HCT116 (cell line): ENCODE measurements at regions not wholly inside any gene's neighbourhood (a gene's known extent, or its start where the extent isn't known, plus 50 kb on each side); places are given as distances from the start of the nearest gene placed in this dataset.

ENCODE experiments used
- CTCF ChIP-seq, 3 experiments: fragments of 200-600 bp in 1 of 3; sonication (generic) in 1 of 3; IDR thresholded peaks in 2 of 3; conservative IDR thresholded peaks in 1 of 3; 2 replicates each; pipeline ENCODE4 v1.5.1; 2012 to 2017; ENCODE audit warnings: low read depth in 2 of 3, low read length in 2 of 3, antibody characterized with exemption in 1 of 3, borderline replicate concordance in 1 of 3, control low read depth in 1 of 3, mild to moderate bottlenecking in 1 of 3, mixed read lengths in 1 of 3, mixed run types in 1 of 3, moderate library complexity in 1 of 3; ENCODE audit not compliant: insufficient read depth in 1 of 3
- EGR1 ChIP-seq: IDR thresholded peaks from 2 replicates; pipeline ENCODE4 v1.6.1; 2012; ENCODE audit warnings: low read depth
- EZH2 ChIP-seq: fragments of 200-600 bp; sonication (generic); IDR thresholded peaks from 2 replicates; pipeline ENCODE4 v1.6.1; 2017; ENCODE audit warnings: antibody characterized with exemption, mixed run types
- MAX ChIP-seq: IDR thresholded peaks from 2 replicates; pipeline ENCODE4 v1.6.1; 2012
- POLR2A ChIP-seq: IDR thresholded peaks from 2 replicates; pipeline ENCODE4 v1.7.0; 2011; ENCODE audit warnings: borderline replicate concordance; ENCODE audit not compliant: insufficient read depth, insufficient read length; ENCODE audit errors: extremely low read depth
- POLR2AphosphoS5 ChIP-seq: IDR thresholded peaks from 2 replicates; pipeline ENCODE4 v1.6.1; 2011; ENCODE audit warnings: mild to moderate bottlenecking, low read depth, low read length, moderate library complexity
- RAD21 ChIP-seq: IDR thresholded peaks from 2 replicates; pipeline ENCODE4 v1.6.1; 2012; ENCODE audit warnings: low read depth, mild to moderate bottlenecking
- SIN3A ChIP-seq: IDR thresholded peaks from 2 replicates; pipeline ENCODE4 v1.6.1; 2012; ENCODE audit warnings: low read depth
- SRF ChIP-seq: IDR thresholded peaks from 2 replicates; pipeline ENCODE4 v1.6.1; 2012; ENCODE audit warnings: low read depth
- YY1 ChIP-seq: IDR thresholded peaks from 2 replicates; pipeline ENCODE4 v1.6.1; 2011; ENCODE audit warnings: low read length, low read depth, moderate library complexity, mild to moderate bottlenecking; ENCODE audit not compliant: insufficient replicate concordance; ENCODE audit errors: extremely low read depth
- TF ChIP-seq, protein P1 (sequence below): IDR thresholded peaks from 2 replicates; pipeline ENCODE4 v1.6.1; 2012; ENCODE audit warnings: low read depth

DNA sequence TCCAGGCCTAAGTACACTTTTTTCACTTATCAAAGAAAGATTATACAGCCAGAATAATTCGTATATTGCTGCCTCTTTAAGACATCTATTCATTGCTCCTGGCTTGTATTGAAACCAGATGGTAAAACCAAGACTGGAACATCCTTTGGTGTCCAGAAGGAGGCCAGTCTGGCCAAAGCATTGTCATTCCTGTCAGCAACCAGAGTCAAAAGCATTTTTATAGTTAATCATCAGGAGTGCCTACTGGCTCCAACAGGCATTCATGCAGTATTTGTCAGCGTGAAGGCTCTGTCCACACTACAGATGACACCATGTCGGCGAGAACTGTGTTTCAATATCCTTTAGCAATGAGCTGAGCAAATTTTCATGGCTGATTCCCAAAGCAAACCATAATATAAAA is 118.0 kb upstream of the G2E3 start:
- TF ChIP-seq CTCF (IDR thresholded peaks at IDR 0.05 in 2 of 3, conservative IDR thresholded peaks at IDR 0.05 in 1 of 3; ENCODE audit: borderline replicate concordance in 1 of 3, insufficient read depth in 1 of 3, low read depth in 2 of 3, low read length in 2 of 3) (no peak), EZH2 (no peak), MAX (no peak), POLR2AphosphoS5 (no peak), POLR2A (no peak), SRF (no peak), SIN3A (no peak), EGR1 (no peak), YY1 (no peak), RAD21 (no peak)
- TF ChIP-seq, protein P1, sequence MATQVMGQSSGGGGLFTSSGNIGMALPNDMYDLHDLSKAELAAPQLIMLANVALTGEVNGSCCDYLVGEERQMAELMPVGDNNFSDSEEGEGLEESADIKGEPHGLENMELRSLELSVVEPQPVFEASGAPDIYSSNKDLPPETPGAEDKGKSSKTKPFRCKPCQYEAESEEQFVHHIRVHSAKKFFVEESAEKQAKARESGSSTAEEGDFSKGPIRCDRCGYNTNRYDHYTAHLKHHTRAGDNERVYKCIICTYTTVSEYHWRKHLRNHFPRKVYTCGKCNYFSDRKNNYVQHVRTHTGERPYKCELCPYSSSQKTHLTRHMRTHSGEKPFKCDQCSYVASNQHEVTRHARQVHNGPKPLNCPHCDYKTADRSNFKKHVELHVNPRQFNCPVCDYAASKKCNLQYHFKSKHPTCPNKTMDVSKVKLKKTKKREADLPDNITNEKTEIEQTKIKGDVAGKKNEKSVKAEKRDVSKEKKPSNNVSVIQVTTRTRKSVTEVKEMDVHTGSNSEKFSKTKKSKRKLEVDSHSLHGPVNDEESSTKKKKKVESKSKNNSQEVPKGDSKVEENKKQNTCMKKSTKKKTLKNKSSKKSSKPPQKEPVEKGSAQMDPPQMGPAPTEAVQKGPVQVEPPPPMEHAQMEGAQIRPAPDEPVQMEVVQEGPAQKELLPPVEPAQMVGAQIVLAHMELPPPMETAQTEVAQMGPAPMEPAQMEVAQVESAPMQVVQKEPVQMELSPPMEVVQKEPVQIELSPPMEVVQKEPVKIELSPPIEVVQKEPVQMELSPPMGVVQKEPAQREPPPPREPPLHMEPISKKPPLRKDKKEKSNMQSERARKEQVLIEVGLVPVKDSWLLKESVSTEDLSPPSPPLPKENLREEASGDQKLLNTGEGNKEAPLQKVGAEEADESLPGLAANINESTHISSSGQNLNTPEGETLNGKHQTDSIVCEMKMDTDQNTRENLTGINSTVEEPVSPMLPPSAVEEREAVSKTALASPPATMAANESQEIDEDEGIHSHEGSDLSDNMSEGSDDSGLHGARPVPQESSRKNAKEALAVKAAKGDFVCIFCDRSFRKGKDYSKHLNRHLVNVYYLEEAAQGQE, result no peak
